Central memory CD8-positive, alpha-beta T cell (primary cell): ENCODE measurements at regions not wholly inside any gene's neighbourhood (a gene's known extent, or its start where the extent isn't known, plus 50 kb on each side); places are given as distances from the start of the nearest gene placed in this dataset.
"Not testable (repeated sequence)": the region's sequence is repeated elsewhere in the genome, so short reads cannot be mapped to it uniquely, and the experiment has no call there.

Experiments used
- ATAC-seq: fragments of 150-1000 bp; cut with Tn5 transposase; replicated peaks from 2 replicates; pipeline ENCODE4 v1.10.0; 2022; ENCODE audit warnings: mild to moderate bottlenecking, moderate FRiP score, moderate number of reproducible peaks; ENCODE audit not compliant: poor library complexity, severe bottlenecking; ENCODE audit errors: extremely low read depth
- DNase-seq, 2 donors: peaks; one replicate each; pipeline ENCODE4 v3.0.0; 2021; ENCODE audit warnings: low spot score in 2 of 2
- H3K27ac Mint-ChIP-seq: one replicate; pipeline ENCODE4 v1.8.0; 2022; ENCODE audit warnings: low read depth, mild to moderate bottlenecking, moderate library complexity, mixed read lengths
- H3K27me3 Mint-ChIP-seq: one replicate; pipeline ENCODE4 v1.8.0; 2022; ENCODE audit warnings: mixed read lengths
- H3K36me3 Mint-ChIP-seq: one replicate; pipeline ENCODE4 v1.8.0; 2022; ENCODE audit warnings: mild to moderate bottlenecking, moderate library complexity, mixed read lengths; ENCODE audit not compliant: insufficient read depth
- H3K4me1 Mint-ChIP-seq: one replicate; pipeline ENCODE4 v1.8.0; 2022; ENCODE audit warnings: mixed read lengths
- H3K4me3 Mint-ChIP-seq: one replicate; pipeline ENCODE4 v1.8.0; 2022; ENCODE audit warnings: mild to moderate bottlenecking, moderate library complexity, mixed read lengths
- H3K9me3 Mint-ChIP-seq: one replicate; pipeline ENCODE4 v1.8.0; 2022; ENCODE audit warnings: mixed read lengths

- Mint-ChIP-seq H3K27me3 (no peaks in the 10 kb centered on the region), H3K27ac (no peak overlapping the region), H3K4me1 (no peaks in the 10 kb centered on the region)
Measured at GRCh38 chr6:164661716-164662115, 647.7 kb downstream of the C6orf118 start.

GRCh38 chr6:164660781-164661180, 648.6 kb downstream of the C6orf118 start:
- no peaks in the 10 kb centered on the region for H3K36me3 Mint-ChIP-seq
- no peak for ATAC-seq

More at GRCh38 chr6:164661716-164662115, 647.7 kb downstream of the C6orf118 start:
- Mint-ChIP-seq H3K36me3 (no peaks in the 10 kb centered on the region), H3K4me3 (no peak overlapping the region), H3K9me3 (peaks cover 34% of the 10 kb centered on the region)
- no peak for DNase-seq
- no peak for ATAC-seq

GRCh38 chr6:164640956-164641355, 668.4 kb downstream of the C6orf118 start:
- H3K27ac Mint-ChIP-seq: no peak overlapping the region
- H3K4me3 Mint-ChIP-seq: no peak overlapping the region
- ATAC-seq (no peak), DNase-seq (no peak)
- peaks cover 5% of the 10 kb centered on the region for H3K9me3 Mint-ChIP-seq
- no peaks in the 10 kb centered on the region for H3K36me3 Mint-ChIP-seq
- no peaks in the 10 kb centered on the region for H3K27me3 Mint-ChIP-seq
- no peaks in the 10 kb centered on the region for H3K4me1 Mint-ChIP-seq

More at GRCh38 chr6:164660781-164661180, 648.6 kb downstream of the C6orf118 start:
- no peaks in the 10 kb centered on the region for H3K4me1 Mint-ChIP-seq
- peaks cover 37% of the 10 kb centered on the region for H3K9me3 Mint-ChIP-seq
- no peaks in the 10 kb centered on the region for H3K27me3 Mint-ChIP-seq
- no peak overlapping the region for H3K4me3 Mint-ChIP-seq
- no peak overlapping the region for H3K27ac Mint-ChIP-seq
- DNase-seq: no peak

GRCh38 chr6:164628302-164628931, 681.0 kb downstream of the C6orf118 start:
- Mint-ChIP-seq H3K4me3 (no peak overlapping the region), H3K4me1 (no peaks in the 10 kb centered on the region), H3K27ac (no peak overlapping the region), H3K36me3 (peaks cover 1% of the 10 kb centered on the region), H3K27me3 (no peaks in the 10 kb centered on the region), H3K9me3 (peaks cover 15% of the 10 kb centered on the region)
- ATAC-seq (no peak), DNase-seq (no peak)

GRCh38 chr6:164616917-164617524, 692.4 kb downstream of the C6orf118 start:
- H3K27ac Mint-ChIP-seq: no peak overlapping the region
- peaks cover 19% of the 10 kb centered on the region for H3K9me3 Mint-ChIP-seq
- H3K27me3 Mint-ChIP-seq: no peaks in the 10 kb centered on the region
- no peaks in the 10 kb centered on the region for H3K4me1 Mint-ChIP-seq
- H3K36me3 Mint-ChIP-seq: no peaks in the 10 kb centered on the region
- DNase-seq: no peak
- ATAC-seq: no peak
- H3K4me3 Mint-ChIP-seq: no peak overlapping the region

- H3K36me3 Mint-ChIP-seq: no peaks in the 10 kb centered on the region
- H3K27me3 Mint-ChIP-seq: no peaks in the 10 kb centered on the region
- ATAC-seq: no peak
- no peak overlapping the region for H3K27ac Mint-ChIP-seq
- peaks cover 17% of the 10 kb centered on the region for H3K9me3 Mint-ChIP-seq
- no peak for DNase-seq
- H3K4me1 Mint-ChIP-seq: no peaks in the 10 kb centered on the region
- no peak overlapping the region for H3K4me3 Mint-ChIP-seq
Measured at GRCh38 chr6:164612751-164613150, 696.7 kb downstream of the C6orf118 start.

GRCh38 chr6:164610859-164611258, 698.5 kb downstream of the C6orf118 start:
- H3K9me3 Mint-ChIP-seq: peaks cover 18% of the 10 kb centered on the region
- not testable (repeated sequence) for H3K4me1 Mint-ChIP-seq, H3K27ac Mint-ChIP-seq, H3K36me3 Mint-ChIP-seq, H3K27me3 Mint-ChIP-seq, ATAC-seq, H3K4me3 Mint-ChIP-seq, DNase-seq

GRCh38 chr6:164602415-164602814, 707.0 kb downstream of the C6orf118 start:
- H3K9me3 Mint-ChIP-seq: peaks cover 12% of the 10 kb centered on the region
- H3K27me3 Mint-ChIP-seq, H3K27ac Mint-ChIP-seq, H3K4me1 Mint-ChIP-seq, DNase-seq, H3K4me3 Mint-ChIP-seq, ATAC-seq, H3K36me3 Mint-ChIP-seq: not testable (repeated sequence)

- Mint-ChIP-seq H3K4me3 (no peak overlapping the region), H3K27ac (no peak overlapping the region), H3K4me1 (no peaks in the 10 kb centered on the region), H3K36me3 (no peaks in the 10 kb centered on the region), H3K27me3 (no peaks in the 10 kb centered on the region), H3K9me3 (peaks cover 7% of the 10 kb centered on the region)
- DNase-seq (no peak), ATAC-seq (no peak)
Measured at GRCh38 chr6:164581563-164581962, 727.8 kb downstream of the C6orf118 start.

- H3K27me3 Mint-ChIP-seq: no peaks in the 10 kb centered on the region
- no peak for ATAC-seq
- DNase-seq: no peak
- no peaks in the 10 kb centered on the region for H3K4me1 Mint-ChIP-seq
- no peak overlapping the region for H3K27ac Mint-ChIP-seq
- no peak overlapping the region for H3K4me3 Mint-ChIP-seq
- H3K9me3 Mint-ChIP-seq: peaks cover 16% of the 10 kb centered on the region
- no peaks in the 10 kb centered on the region for H3K36me3 Mint-ChIP-seq
Measured at GRCh38 chr6:164579035-164579434, 730.4 kb downstream of the C6orf118 start.

GRCh38 chr6:164578616-164579015, 730.8 kb downstream of the C6orf118 start:
- Mint-ChIP-seq H3K4me1 (no peaks in the 10 kb centered on the region), H3K4me3 (no peak overlapping the region), H3K36me3 (no peaks in the 10 kb centered on the region), H3K27ac (no peak overlapping the region), H3K9me3 (peaks cover 16% of the 10 kb centered on the region), H3K27me3 (no peaks in the 10 kb centered on the region)
- no peak for ATAC-seq
- DNase-seq: no peak

GRCh38 chr6:164570801-164571200, 738.6 kb downstream of the C6orf118 start:
- Mint-ChIP-seq H3K36me3 (no peaks in the 10 kb centered on the region), H3K9me3 (peaks cover 22% of the 10 kb centered on the region), H3K4me3 (no peak overlapping the region), H3K27ac (no peak overlapping the region), H3K27me3 (no peaks in the 10 kb centered on the region), H3K4me1 (no peaks in the 10 kb centered on the region)
- ATAC-seq (no peak), DNase-seq (no peak)

- Mint-ChIP-seq H3K4me3 (no peak overlapping the region), H3K4me1 (no peaks in the 10 kb centered on the region)
- ATAC-seq: no peak
Measured at GRCh38 chr6:164569509-164569908, 739.9 kb downstream of the C6orf118 start.

More at GRCh38 chr6:164569509-164569908, 739.9 kb downstream of the C6orf118 start:
- no peaks in the 10 kb centered on the region for H3K36me3 Mint-ChIP-seq
- DNase-seq: no peak
- H3K9me3 Mint-ChIP-seq: peaks cover 17% of the 10 kb centered on the region
- H3K27ac Mint-ChIP-seq: no peak overlapping the region
- no peaks in the 10 kb centered on the region for H3K27me3 Mint-ChIP-seq
